SK-N-MC (cell line): ENCODE measurements at regions not wholly inside any gene's neighbourhood (a gene's known extent, or its start where the extent isn't known, plus 50 kb on each side); places are given as distances from the start of the nearest gene placed in this dataset.

ENCODE experiments used
- EZH2 ChIP-seq: fragments of 200-600 bp; sonication (generic); IDR thresholded peaks from one replicate; pipeline ENCODE4 v1.6.1; 2017; ENCODE audit warnings: antibody characterized with exemption
- FOXP2 ChIP-seq: optimal IDR thresholded peaks from 2 replicates; pipeline ENCODE3; 2011; ENCODE audit warnings: mild to moderate bottlenecking, moderate library complexity; ENCODE audit not compliant: insufficient read depth; ENCODE audit errors: extremely low read length, control extremely low read depth
- POLR2AphosphoS5 ChIP-seq: IDR thresholded peaks from 2 replicates; pipeline ENCODE4 v1.6.1; 2012; ENCODE audit warnings: mild to moderate bottlenecking, low read depth, low read length, borderline replicate concordance

DNA sequence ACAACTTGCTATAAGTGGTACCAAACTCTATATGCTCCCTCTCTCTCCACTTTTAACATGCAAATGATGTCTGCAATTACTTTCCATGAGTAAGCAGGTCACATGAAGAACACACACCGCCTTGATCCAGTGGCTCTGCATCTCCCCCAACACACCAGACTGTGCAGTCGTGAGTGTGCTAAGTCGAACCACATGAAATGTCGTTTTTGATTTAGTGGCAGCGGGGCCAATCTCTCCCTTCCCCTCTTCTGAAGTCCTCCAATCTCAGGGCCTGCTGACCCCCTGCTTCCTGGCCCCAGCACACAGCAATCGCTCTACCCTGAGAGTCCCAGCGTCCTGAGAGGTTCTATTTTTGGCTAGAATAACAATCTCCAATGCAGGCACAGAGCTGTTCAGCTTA is 312.5 kb downstream of the SHQ1 start:
- TF ChIP-seq EZH2 (no peak), FOXP2 (no peak), POLR2AphosphoS5 (no peak)
